ENCODE measurements at regions not wholly inside any gene's neighbourhood (a gene's known extent, or its start where the extent isn't known, plus 50 kb on each side); places are given as distances from the start of the nearest gene placed in this dataset.

- TF ChIP-seq SIX5 (IDR thresholded peaks at IDR 0.05; ENCODE audit: low read depth, low read length, severe bottlenecking) = no peak
- no peak for TF ChIP-seq MEF2A (IDR thresholded peaks at IDR 0.05; ENCODE audit: insufficient read depth, low read depth, low read length)
- TF ChIP-seq KLF5 (IDR thresholded peaks at IDR 0.05; ENCODE audit: partially characterized antibody) = no peak
Observed at GRCh38 chr11:128067780-128068179, 519.6 kb downstream of the ETS1 start (continued).

GRCh38 chr11:128066399-128066798 lies 521.0 kb downstream of the ETS1 start:
- Histone ChIP-seq H3K9ac (ENCODE audit: control insufficient read depth, insufficient read depth, low read length) (no peak overlapping the region), H3K9me3 (replicated peaks; ENCODE audit: control insufficient read depth, insufficient read depth, low read length) (no peaks in the 10 kb centered on the region), H3K4me1 (ENCODE audit: control insufficient read depth, insufficient read depth, low read length) (no peaks in the 10 kb centered on the region), H3K4me2 (ENCODE audit: control insufficient read depth, insufficient read depth) (no peak overlapping the region), H4K20me1 (ENCODE audit: control insufficient read depth, insufficient read depth) (no peaks in the 10 kb centered on the region), H3K36me3 (ENCODE audit: control insufficient read depth in 2 of 2, insufficient read depth in 2 of 2, low read length in 1 of 2) (no peaks in the 10 kb centered on the region), H3K27me3 (replicated peaks in 1 of 2; ENCODE audit: control insufficient read depth in 2 of 2, insufficient read depth in 2 of 2, low read length in 1 of 2) (no peaks in the 10 kb centered on the region), H3K4me3 (no peak overlapping the region), H3K79me2 (ENCODE audit: control insufficient read depth, insufficient read depth, low read length) (no peaks in the 10 kb centered on the region), H2AFZ (ENCODE audit: control insufficient read depth, low read depth, low read length) (no peak overlapping the region), H3K27ac (ENCODE audit: control insufficient read depth, insufficient read depth) (no peak overlapping the region)
- TF ChIP-seq NFYA (IDR thresholded peaks at IDR 0.05; ENCODE audit: borderline replicate concordance, low read depth, low read length) = no peak
- TF ChIP-seq FOXM1 (IDR thresholded peaks at IDR 0.05; ENCODE audit: low read depth, low read length) = no peak
- no peak for TF ChIP-seq WRNIP1 (IDR thresholded peaks at IDR 0.05; ENCODE audit: borderline replicate concordance, low read depth, low read length)
- no peak for TF ChIP-seq CEBPB (IDR thresholded peaks at IDR 0.05; ENCODE audit: borderline replicate concordance in 1 of 2, low read depth in 2 of 2, low read length in 2 of 2)
- no peak for TF ChIP-seq MEF2B (IDR thresholded peaks at IDR 0.05; ENCODE audit: partially characterized antibody, poor library complexity, severe bottlenecking)
- TF ChIP-seq CBX3 (IDR thresholded peaks at IDR 0.05; ENCODE audit: borderline replicate concordance, low read depth) = no peak
- TF ChIP-seq EP300 (IDR thresholded peaks at IDR 0.05; ENCODE audit: borderline replicate concordance in 1 of 2, control insufficient read depth in 1 of 2, low read depth in 2 of 2, low read length in 2 of 2) = no peak
- no peak for TF ChIP-seq MLLT1 (IDR thresholded peaks at IDR 0.05)
- BruUV-seq (replicated peaks) = no TSS peak
- FAIRE-seq (no peak), ATAC-seq (no peak), DNase-seq (ENCODE audit: low read depth, low spot score) (no peak)
- WGBS (ENCODE audit: insufficient coverage, insufficient replicate concordance, low lambda C conversion rate, missing lambda C conversion rate) = 0% methylated on average over 1 of the region's 1 CpG
- ChIA-PET SMC1A (ENCODE audit: uncharacterized antibody, unreplicated experiment) (no interaction called here), POLR2A (no interaction called here), RAD21 (ENCODE audit: unreplicated experiment) (no interaction called here), CTCF (no interaction called here)
- in situ Hi-C loops (cut with MboI) = no loop called here
- intact Hi-C loops (cut with micrococcal nuclease; ENCODE audit: unreplicated experiment) = no loop called here

All from GM12878 (cell line).